GM21390 (cell line): ENCODE measurements at regions not wholly inside any gene's neighbourhood (a gene's known extent, or its start where the extent isn't known, plus 50 kb on each side); places are given as distances from the start of the nearest gene placed in this dataset.
"Not testable (repeated sequence)": the region's sequence is repeated elsewhere in the genome, so short reads cannot be mapped to it uniquely, and the experiment has no call there.

Experiments used
- ATAC-seq: cut with Tn5 transposase; IDR thresholded peaks from one replicate; pipeline ENCODE4 v1.9.1; 2021; ENCODE audit not compliant: unreplicated experiment

- ATAC-seq, result no peak
These were observed 57.8 kb upstream of the ANKRD30A start for GRCh38 chr10:37067576-37067975.

GRCh38 chr10:37062296-37062695 is 63.1 kb upstream of the ANKRD30A start:
- ATAC-seq, result not testable (repeated sequence)

GRCh38 chr10:37057261-37057660 is 68.1 kb upstream of the ANKRD30A start:
- ATAC-seq, result no peak

GRCh38 chr10:37053476-37053875 is 71.9 kb upstream of the ANKRD30A start:
- no peak for ATAC-seq

- ATAC-seq, result not testable (repeated sequence)
These were observed 75.4 kb upstream of the ANKRD30A start for GRCh38 chr10:37049982-37050381.

- not testable (repeated sequence) for ATAC-seq
These were observed 81.1 kb upstream of the ANKRD30A start for GRCh38 chr10:37044319-37044718.

- no peak for ATAC-seq
These were observed 89.5 kb upstream of the ANKRD30A start for GRCh38 chr10:37035853-37036252.

- no peak for ATAC-seq
These were observed 109.9 kb upstream of the ANKRD30A start for GRCh38 chr10:37015498-37015897.

- no peak for ATAC-seq
These were observed 114.7 kb upstream of the ANKRD30A start for GRCh38 chr10:37010741-37011140.

- ATAC-seq, result not testable (repeated sequence)
These were observed 117.1 kb upstream of the ANKRD30A start for GRCh38 chr10:37008276-37008675.

GRCh38 chr10:37003126-37003525 is 122.3 kb upstream of the ANKRD30A start:
- ATAC-seq, result no peak

GRCh38 chr10:36995806-36996205 is 129.6 kb upstream of the ANKRD30A start:
- ATAC-seq, result not testable (repeated sequence)

- ATAC-seq, result no peak
These were observed 130.5 kb upstream of the ANKRD30A start for GRCh38 chr10:36994886-36995285.

- no peak for ATAC-seq
These were observed 136.2 kb upstream of the ANKRD30A start for GRCh38 chr10:36989233-36989632.

- ATAC-seq, result no peak
These were observed 178.8 kb upstream of the ANKRD30A start for GRCh38 chr10:36946598-36946997.

- no peak for ATAC-seq
These were observed 181.9 kb upstream of the ANKRD30A start for GRCh38 chr10:36943544-36943943.

- ATAC-seq, result no peak
These were observed 182.8 kb upstream of the ANKRD30A start for GRCh38 chr10:36942616-36943015.

GRCh38 chr10:36903040-36903439 is 222.4 kb upstream of the ANKRD30A start:
- no peak for ATAC-seq

GRCh38 chr10:36899652-36900051 is 225.7 kb upstream of the ANKRD30A start:
- no peak for ATAC-seq

- no peak for ATAC-seq
These were observed 236.3 kb upstream of the ANKRD30A start for GRCh38 chr10:36888925-36889573.

GRCh38 chr10:36886303-36886891 is 239.0 kb upstream of the ANKRD30A start:
- no peak for ATAC-seq

- no peak for ATAC-seq
These were observed 239.7 kb upstream of the ANKRD30A start for GRCh38 chr10:36885746-36886145.

- no peak for ATAC-seq
These were observed 242.6 kb upstream of the ANKRD30A start for GRCh38 chr10:36882781-36883180.
